IMR-90 (cell line): ENCODE measurements at regions not wholly inside any gene's neighbourhood (a gene's known extent, or its start where the extent isn't known, plus 50 kb on each side); places are given as distances from the start of the nearest gene placed in this dataset.

ENCODE experiments used
- ATAC-seq: fragments of 200-7000 bp; cut with Tn5 transposase; 2 replicates; pipeline ENCODE4 v1.9.1; 2020; ENCODE audit warnings: low read depth, mild to moderate bottlenecking, moderate library complexity
- BruUV-seq: library from RNA; stranded (reverse); fragments of 400-500 nt; replicated peaks from 2 replicates; lab custom pipeline; 2021; lab: Mats Ljungman, UMichigan
- CTCF ChIA-PET: fragments of 300-600 bp; formaldehyde crosslinking; extraction: SDS; loops from one replicate; lab custom pipeline; 2021; ENCODE audit warnings: antibody characterized with exemption; lab: Yijun Ruan, JAX
- POLR2A ChIA-PET: fragments of 300-600 bp; sonication (Branson Sonifier 250); formaldehyde crosslinking; loops from one replicate; lab custom pipeline; 2022; ENCODE audit warnings: antibody characterized with exemption; ENCODE audit not compliant: unreplicated experiment; lab: Charles Lee
- DNase-seq: peaks from one replicate; pipeline ENCODE4 v3.0.0; 2013
- H2AFZ ChIP-seq: replicated peaks from 2 replicates; pipeline ENCODE3; 2013; ENCODE audit warnings: low read length, mild to moderate bottlenecking; ENCODE audit not compliant: poor library complexity
- H2AK5ac ChIP-seq: 2 replicates; pipeline ENCODE4 v1.6.1; 2013; ENCODE audit warnings: low read depth, low read length, inconsistent platforms
- H2AK9ac ChIP-seq: replicated peaks from 2 replicates; pipeline ENCODE3; 2013; ENCODE audit warnings: mild to moderate bottlenecking, low read depth, low read length, moderate library complexity; ENCODE audit not compliant: poor library complexity
- H2BK120ac ChIP-seq: 2 replicates; pipeline ENCODE4 v1.6.1; 2013; ENCODE audit warnings: low read depth, low read length, inconsistent platforms
- H2BK15ac ChIP-seq: 3 replicates; pipeline ENCODE4 v1.6.1; 2013; ENCODE audit warnings: low read depth, low read length, inconsistent platforms
- H2BK20ac ChIP-seq: 2 replicates; pipeline ENCODE4 v1.6.1; 2013; ENCODE audit warnings: low read depth, mild to moderate bottlenecking, inconsistent platforms, low read length, moderate library complexity
- H2BK5ac ChIP-seq: 2 replicates; pipeline ENCODE4 v1.6.1; 2013; ENCODE audit warnings: mild to moderate bottlenecking, low read depth, low read length, inconsistent platforms; ENCODE audit not compliant: poor library complexity, severe bottlenecking
- H3K14ac ChIP-seq: replicated peaks from 2 replicates; pipeline ENCODE4 v1.6.1; 2013; ENCODE audit warnings: low read depth, low read length, inconsistent platforms
- H3K18ac ChIP-seq: 2 replicates; pipeline ENCODE4 v1.6.1; 2013; ENCODE audit warnings: low read depth, low read length, control low read depth
- H3K23ac ChIP-seq: 2 replicates; pipeline ENCODE4 v1.6.1; 2013; ENCODE audit warnings: low read depth, low read length, inconsistent platforms
- H3K27ac ChIP-seq: 2 replicates; pipeline ENCODE4 v1.5.1; 2013; ENCODE audit warnings: mild to moderate bottlenecking, control low read depth, low read length; ENCODE audit not compliant: insufficient read depth
- H3K27me3 ChIP-seq: 2 replicates; pipeline ENCODE4 v1.6.1; 2013; ENCODE audit warnings: low read length; ENCODE audit not compliant: control insufficient read depth, insufficient read depth
- H3K36me3 ChIP-seq: 2 replicates; pipeline ENCODE4 v1.6.1; 2013; ENCODE audit warnings: low read length, mixed read lengths; ENCODE audit not compliant: control insufficient read depth, insufficient read depth
- H3K4ac ChIP-seq: 2 replicates; pipeline ENCODE4 v1.6.1; 2013; ENCODE audit warnings: low read depth, low read length, inconsistent platforms
- H3K4me1 ChIP-seq: 2 replicates; pipeline ENCODE4 v1.6.1; 2013; ENCODE audit warnings: low read length, mixed read lengths; ENCODE audit not compliant: control insufficient read depth, insufficient read depth
- H3K4me2 ChIP-seq: 2 replicates; pipeline ENCODE4 v1.6.1; 2013; ENCODE audit warnings: low read depth, mild to moderate bottlenecking, control low read depth, low read length, moderate library complexity
- H3K4me3 ChIP-seq: 2 replicates; pipeline ENCODE4 v1.5.1; 2013; ENCODE audit warnings: low read depth, mild to moderate bottlenecking, control low read depth, low read length, moderate library complexity; ENCODE audit not compliant: insufficient read depth
- H3K56ac ChIP-seq: 2 replicates; pipeline ENCODE4 v1.6.1; 2013; ENCODE audit warnings: low read length, inconsistent platforms; ENCODE audit not compliant: insufficient read depth; ENCODE audit errors: extremely low read depth
- H3K79me1 ChIP-seq, 2 experiments: 2 replicates each; pipeline ENCODE4 v1.6.1; 2013; ENCODE audit warnings: low read length in 2 of 2, inconsistent platforms in 1 of 2, low read depth in 1 of 2
- H3K9ac ChIP-seq: 2 replicates; pipeline ENCODE4 v1.6.1; 2013; ENCODE audit warnings: low read depth, low read length, control low read depth
- H3K9me1 ChIP-seq: 2 replicates; pipeline ENCODE4 v1.6.1; 2013; ENCODE audit warnings: low read length, inconsistent platforms; ENCODE audit not compliant: insufficient read depth
- H3K9me3 ChIP-seq: 2 replicates; pipeline ENCODE4 v1.6.1; 2013; ENCODE audit warnings: low read length; ENCODE audit not compliant: control insufficient read depth, insufficient read depth
- H4K20me1 ChIP-seq: 2 replicates; pipeline ENCODE4 v1.6.1; 2013; ENCODE audit warnings: low read length, inconsistent platforms; ENCODE audit not compliant: insufficient read depth
- H4K5ac ChIP-seq: 2 replicates; pipeline ENCODE4 v1.6.1; 2013; ENCODE audit warnings: mild to moderate bottlenecking, low read depth, low read length, control low read depth
- H4K8ac ChIP-seq, 2 experiments: 2 replicates each; pipeline ENCODE4 v1.6.1; 2013; ENCODE audit warnings: low read depth in 2 of 2, low read length in 2 of 2, control low read depth in 1 of 2, inconsistent platforms in 1 of 2
- H4K91ac ChIP-seq: 2 replicates; pipeline ENCODE4 v1.6.1; 2013; ENCODE audit warnings: low read depth, low read length, inconsistent platforms; ENCODE audit not compliant: insufficient read depth
- CEBPB ChIP-seq: IDR thresholded peaks from 2 replicates; pipeline ENCODE4 v1.6.1; 2012; ENCODE audit warnings: low read depth, low read length, improper control_type of control experiment
- FOS ChIP-seq: fragments of 150-350 bp; IDR thresholded peaks from 2 replicates; pipeline ENCODE4 v1.6.1; 2016; ENCODE audit warnings: low read depth, low read length
- WGBS, 2 experiments: methylation state at CpG; one replicate each; pipeline versions ENCODE4 v1.1.5 to v1.1.7; 2013; ENCODE audit warnings: missing lambda C conversion rate in 2 of 2; ENCODE audit not compliant: insufficient read length in 1 of 2; ENCODE audit errors: extremely low coverage in 2 of 2; 5-methylcytosine and 5-hydroxymethylcytosine counted together
- dilution Hi-C: fragments of 300-500 bp; cut with HindIII; formaldehyde crosslinking; loops from one replicate; pipeline ENCODE4 v1.14.3; 2018; ENCODE audit warnings: low sequenced_read_pairs; ENCODE audit not compliant: unreplicated experiment
- in situ Hi-C: fragments of 300-500 bp; cut with MboI; formaldehyde crosslinking; loops from 3 replicates; pipeline ENCODE4 v1.14.3; 2019; ENCODE audit warnings: low sequenced_read_pairs, inconsistent platforms, mixed read lengths
- intact Hi-C: fragments of 100-400 bp; cut with micrococcal nuclease; formaldehyde crosslinking; loops from 2 replicates; pipeline ENCODE4 v1.10.0; 2022
- TF ChIP-seq, protein P1 (sequence below): fragments of 150-350 bp; IDR thresholded peaks from 2 replicates; pipeline ENCODE4 v1.6.1; 2017; ENCODE audit warnings: mild to moderate bottlenecking, antibody characterized with exemption, low read length, low read depth

DNA sequence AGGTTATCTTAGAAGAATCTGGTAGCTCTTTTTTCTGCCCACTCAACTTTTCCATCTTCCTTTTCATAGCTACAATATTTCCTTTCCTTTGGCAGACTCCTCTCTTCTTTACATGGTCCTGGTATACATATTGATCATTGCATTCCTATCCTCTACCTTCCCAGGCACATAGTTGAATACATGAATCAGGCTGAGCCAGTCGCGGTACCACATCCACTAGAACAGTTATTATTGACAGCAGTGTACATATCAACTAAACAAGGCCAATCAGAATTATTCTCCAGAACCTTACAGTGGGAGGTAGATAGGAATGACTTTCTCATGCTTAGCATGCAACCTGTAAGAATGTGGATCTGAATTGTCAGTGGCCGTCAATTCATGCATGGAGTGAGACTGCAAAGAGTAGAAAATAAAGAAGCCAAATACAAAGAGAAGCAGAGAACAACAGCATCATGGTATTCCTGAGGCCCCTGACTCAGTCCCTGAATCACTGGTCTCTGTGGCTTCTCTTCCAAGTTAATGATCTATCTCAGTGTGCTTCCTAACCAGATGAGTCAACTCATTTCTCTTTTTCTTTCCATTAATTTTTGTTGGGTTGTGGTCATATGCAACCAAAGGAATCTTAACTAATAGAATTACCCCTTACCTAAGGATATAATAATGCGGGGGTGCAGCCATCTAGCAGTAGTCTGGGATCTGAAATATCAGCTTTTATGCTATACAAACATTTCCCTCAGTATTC is 60.9 kb upstream of the DCBLD2 start:
- H3K9me3 ChIP-seq = no peaks in the 10 kb centered on the region
- peaks cover 17% of the 10 kb centered on the region; the same call in 1 of the 2 replicates for H3K9me1 ChIP-seq
- H2AFZ ChIP-seq = no peak overlapping the region
- CTCF ChIA-PET = no interaction called here
- in situ Hi-C loops = no loop called here
- H3K4ac ChIP-seq = peak overlapping the region; percentile 88
- H2BK20ac ChIP-seq = peak overlapping the region; percentile 89
- peak overlapping the region; percentile 92 for H2BK5ac ChIP-seq
- POLR2A ChIA-PET = no interaction called here
- peak overlapping the region; percentile 79 for H2AK5ac ChIP-seq
- peak overlapping the region; percentile 42 for H4K91ac ChIP-seq
- H3K14ac ChIP-seq = peak overlapping the region; percentile 73
- peaks cover 12% of the 10 kb centered on the region; the same call in 1 of the 2 replicates for H3K4me1 ChIP-seq
- peak overlapping the region; percentile 48; the same call in 1 of the 2 replicates for H3K23ac ChIP-seq
- no peak overlapping the region for H3K9ac ChIP-seq
- no peak overlapping the region for H3K4me3 ChIP-seq
- peak overlapping the region; percentile 82 for H2BK120ac ChIP-seq
- peak overlapping the region; percentile 69; the same call in 1 of the 2 replicates for H3K4me2 ChIP-seq
- TF ChIP-seq, protein P1, sequence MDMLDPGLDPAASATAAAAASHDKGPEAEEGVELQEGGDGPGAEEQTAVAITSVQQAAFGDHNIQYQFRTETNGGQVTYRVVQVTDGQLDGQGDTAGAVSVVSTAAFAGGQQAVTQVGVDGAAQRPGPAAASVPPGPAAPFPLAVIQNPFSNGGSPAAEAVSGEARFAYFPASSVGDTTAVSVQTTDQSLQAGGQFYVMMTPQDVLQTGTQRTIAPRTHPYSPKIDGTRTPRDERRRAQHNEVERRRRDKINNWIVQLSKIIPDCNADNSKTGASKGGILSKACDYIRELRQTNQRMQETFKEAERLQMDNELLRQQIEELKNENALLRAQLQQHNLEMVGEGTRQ = no peak
- TF ChIP-seq FOS (peak; percentile 61; the same call in 1 of the 2 replicates), CEBPB (peak; percentile 12; the same call in 1 of the 2 replicates)
- H3K79me1 ChIP-seq = peaks cover 0 to 21% of the 10 kb centered on the region in 2 experiments; a peak in 3 of 4 replicates
- no TSS peak for BruUV-seq
- 0% methylated on average over 1 of the region's 4 CpGs; no CpG with 5 or more reads in 1 of the 2 experiments for WGBS, 2 experiments
- peak overlapping the region; percentile 33; the same call in 1 of the 3 replicates for H2BK15ac ChIP-seq
- ATAC-seq (peak; percentile 81), DNase-seq (peak; percentile 96)
- peak overlapping the region; percentile 23; the same call in 1 of the 2 replicates for H3K56ac ChIP-seq
- H3K27ac ChIP-seq = no peak overlapping the region
- no peaks in the 10 kb centered on the region for H3K27me3 ChIP-seq
- peak overlapping the region; percentile 42; the same call in 1 of the 2 replicates for H4K5ac ChIP-seq
- dilution Hi-C loops = no loop called here
- no peaks in the 10 kb centered on the region for H4K20me1 ChIP-seq
- peak overlapping the region; percentile 51; the same call in 1 of the 2 replicates for H3K18ac ChIP-seq
- peak overlapping the region; percentile 49 to 84 for H4K8ac ChIP-seq
- no peak overlapping the region for H2AK9ac ChIP-seq
- intact Hi-C loops = no loop called here
- no peaks in the 10 kb centered on the region for H3K36me3 ChIP-seq
